Glutamatergic neuron (in vitro differentiated cells): ENCODE measurements at regions not wholly inside any gene's neighbourhood (a gene's known extent, or its start where the extent isn't known, plus 50 kb on each side); places are given as distances from the start of the nearest gene placed in this dataset.
"Not testable (repeated sequence)": the region's sequence is repeated elsewhere in the genome, so short reads cannot be mapped to it uniquely, and the experiment has no call there.

Experiments
- DNase-seq: peaks from one replicate; pipeline ENCODE4 v3.0.0; 2022
- H3K27ac Mint-ChIP-seq: one replicate; pipeline ENCODE4 v1.8.0; 2020; ENCODE audit warnings: mild to moderate bottlenecking, mixed read lengths, inconsistent platforms; ENCODE audit not compliant: unreplicated experiment
- H3K27me3 Mint-ChIP-seq: one replicate; pipeline ENCODE4 v1.8.0; 2020; ENCODE audit warnings: mild to moderate bottlenecking, moderate library complexity, mixed read lengths, inconsistent platforms; ENCODE audit not compliant: unreplicated experiment
- H3K36me3 Mint-ChIP-seq: one replicate; pipeline ENCODE4 v1.8.0; 2020; ENCODE audit warnings: mild to moderate bottlenecking, mixed read lengths, inconsistent platforms; ENCODE audit not compliant: unreplicated experiment
- H3K4me1 Mint-ChIP-seq: one replicate; pipeline ENCODE4 v1.8.0; 2020; ENCODE audit warnings: mild to moderate bottlenecking, low read depth, mixed read lengths, inconsistent platforms; ENCODE audit not compliant: unreplicated experiment
- H3K4me3 Mint-ChIP-seq: one replicate; pipeline ENCODE4 v1.8.0; 2020; ENCODE audit warnings: mild to moderate bottlenecking, mixed read lengths, inconsistent platforms; ENCODE audit not compliant: unreplicated experiment
- H3K9me3 Mint-ChIP-seq: one replicate; pipeline ENCODE4 v1.8.0; 2020; ENCODE audit warnings: mild to moderate bottlenecking, moderate library complexity, mixed read lengths, inconsistent platforms; ENCODE audit not compliant: unreplicated experiment
- TF ChIP-seq, protein P1 (sequence below): fragments of 200-600 bp; sonication (generic); IDR thresholded peaks from one replicate; pipeline ENCODE4 v1.5.0; 2021; ENCODE audit not compliant: partially characterized antibody, unreplicated experiment

DNA sequence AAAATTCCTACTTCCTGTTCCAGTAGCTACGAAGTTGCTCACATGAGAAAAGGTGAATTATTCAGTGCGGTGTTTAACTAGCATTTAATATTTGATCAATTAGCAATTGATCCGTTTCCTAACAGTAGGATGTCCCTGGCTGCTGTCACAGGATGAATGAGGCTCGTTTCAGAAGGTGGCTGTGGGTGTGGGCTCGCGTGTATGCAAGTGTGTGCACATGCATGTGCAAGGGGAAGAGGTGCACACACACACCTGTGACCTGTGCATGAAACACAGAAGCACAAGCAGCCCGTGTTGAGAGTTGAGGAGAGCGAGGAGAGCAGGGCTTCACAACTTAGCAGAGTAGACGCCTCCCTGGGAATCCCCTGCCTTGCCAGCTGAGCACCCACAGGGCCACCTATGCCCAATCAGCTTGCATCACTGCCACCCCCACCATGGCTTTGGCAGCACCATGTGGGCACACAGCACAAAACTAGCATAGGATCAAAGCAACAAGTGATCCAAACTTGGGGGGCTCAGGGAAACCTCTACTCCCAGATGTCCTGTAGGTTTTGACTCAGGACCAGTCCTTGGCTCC lies 107.2 kb downstream of the C5orf15 start:
- no peak overlapping the region for H3K27ac Mint-ChIP-seq
- peaks cover 16% of the 10 kb centered on the region for H3K36me3 Mint-ChIP-seq
- peaks cover 4% of the 10 kb centered on the region for H3K27me3 Mint-ChIP-seq
- no peak overlapping the region for H3K4me3 Mint-ChIP-seq
- TF ChIP-seq, protein P1, sequence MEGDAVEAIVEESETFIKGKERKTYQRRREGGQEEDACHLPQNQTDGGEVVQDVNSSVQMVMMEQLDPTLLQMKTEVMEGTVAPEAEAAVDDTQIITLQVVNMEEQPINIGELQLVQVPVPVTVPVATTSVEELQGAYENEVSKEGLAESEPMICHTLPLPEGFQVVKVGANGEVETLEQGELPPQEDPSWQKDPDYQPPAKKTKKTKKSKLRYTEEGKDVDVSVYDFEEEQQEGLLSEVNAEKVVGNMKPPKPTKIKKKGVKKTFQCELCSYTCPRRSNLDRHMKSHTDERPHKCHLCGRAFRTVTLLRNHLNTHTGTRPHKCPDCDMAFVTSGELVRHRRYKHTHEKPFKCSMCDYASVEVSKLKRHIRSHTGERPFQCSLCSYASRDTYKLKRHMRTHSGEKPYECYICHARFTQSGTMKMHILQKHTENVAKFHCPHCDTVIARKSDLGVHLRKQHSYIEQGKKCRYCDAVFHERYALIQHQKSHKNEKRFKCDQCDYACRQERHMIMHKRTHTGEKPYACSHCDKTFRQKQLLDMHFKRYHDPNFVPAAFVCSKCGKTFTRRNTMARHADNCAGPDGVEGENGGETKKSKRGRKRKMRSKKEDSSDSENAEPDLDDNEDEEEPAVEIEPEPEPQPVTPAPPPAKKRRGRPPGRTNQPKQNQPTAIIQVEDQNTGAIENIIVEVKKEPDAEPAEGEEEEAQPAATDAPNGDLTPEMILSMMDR, result no peak
- no peak for DNase-seq
- H3K4me1 Mint-ChIP-seq, result peaks cover 18% of the 10 kb centered on the region
- H3K9me3 Mint-ChIP-seq, result peaks cover 14% of the 10 kb centered on the region

DNA sequence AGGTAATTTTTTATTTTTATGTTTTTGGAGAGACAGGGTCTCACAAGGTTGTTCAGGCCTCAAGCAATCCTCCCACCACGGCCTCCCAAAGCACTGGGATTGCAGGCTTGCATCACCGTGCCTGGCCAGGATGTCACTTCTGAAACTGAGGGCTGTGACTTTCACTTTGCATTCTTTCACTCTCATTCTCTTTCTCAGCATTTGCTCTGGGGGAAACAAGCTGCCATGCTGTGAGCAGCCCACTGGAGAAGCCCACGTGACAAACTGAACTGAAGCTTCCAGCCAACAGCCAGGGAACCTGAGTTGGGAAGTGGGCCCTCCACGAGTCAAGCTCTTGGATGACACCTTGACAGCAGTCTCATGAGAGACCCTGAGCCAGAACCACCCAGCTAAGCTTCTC lies 109.4 kb downstream of the C5orf15 start:
- Mint-ChIP-seq H3K27me3 (no peaks in the 10 kb centered on the region), H3K4me1 (peaks cover 10% of the 10 kb centered on the region), H3K27ac (no peak overlapping the region), H3K36me3 (peaks cover 24% of the 10 kb centered on the region), H3K9me3 (peaks cover 24% of the 10 kb centered on the region), H3K4me3 (no peak overlapping the region)
- TF ChIP-seq, protein P1, result no peak
- no peak for DNase-seq

DNA sequence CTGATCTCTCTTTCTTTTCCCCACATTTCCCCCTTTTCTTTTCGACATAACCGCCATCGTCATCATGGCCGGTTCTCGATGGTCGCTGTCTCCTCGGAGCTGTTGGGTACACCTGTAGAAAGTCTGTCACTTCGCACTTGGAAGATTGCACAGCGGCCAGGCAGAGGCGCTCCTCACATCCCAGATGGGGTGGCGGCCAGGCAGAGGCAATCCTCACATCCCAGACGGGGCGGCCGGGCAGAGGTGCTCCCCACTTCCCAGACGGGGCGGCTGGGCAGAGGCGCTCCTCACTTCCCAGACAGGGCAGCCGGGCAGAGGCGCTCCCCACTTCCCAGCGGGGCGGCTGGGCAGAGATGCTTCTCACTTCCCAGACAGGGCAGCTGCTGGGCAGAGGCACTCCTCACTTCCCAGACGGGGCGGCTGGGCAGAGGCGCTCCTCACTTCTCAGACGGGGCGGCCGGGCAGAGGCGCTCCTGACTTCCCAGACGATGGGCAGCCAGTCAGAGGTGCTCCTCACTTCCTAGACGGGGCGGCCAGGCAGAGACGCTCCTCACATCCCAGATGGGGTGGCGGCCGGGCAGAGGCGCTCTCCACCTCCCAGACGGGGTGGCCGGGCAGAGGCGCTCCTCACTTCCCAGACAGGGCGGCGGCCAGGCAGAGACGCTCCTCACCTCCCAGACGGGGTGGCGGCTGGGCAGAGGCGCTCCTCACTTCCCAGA lies 110.7 kb downstream of the C5orf15 start:
- H3K36me3 Mint-ChIP-seq, result peaks cover 25% of the 10 kb centered on the region
- H3K27me3 Mint-ChIP-seq, H3K4me3 Mint-ChIP-seq, DNase-seq, H3K4me1 Mint-ChIP-seq: not testable (repeated sequence)
- H3K9me3 Mint-ChIP-seq, result peaks cover 25% of the 10 kb centered on the region
- peak overlapping the region; percentile 52 for H3K27ac Mint-ChIP-seq

DNA sequence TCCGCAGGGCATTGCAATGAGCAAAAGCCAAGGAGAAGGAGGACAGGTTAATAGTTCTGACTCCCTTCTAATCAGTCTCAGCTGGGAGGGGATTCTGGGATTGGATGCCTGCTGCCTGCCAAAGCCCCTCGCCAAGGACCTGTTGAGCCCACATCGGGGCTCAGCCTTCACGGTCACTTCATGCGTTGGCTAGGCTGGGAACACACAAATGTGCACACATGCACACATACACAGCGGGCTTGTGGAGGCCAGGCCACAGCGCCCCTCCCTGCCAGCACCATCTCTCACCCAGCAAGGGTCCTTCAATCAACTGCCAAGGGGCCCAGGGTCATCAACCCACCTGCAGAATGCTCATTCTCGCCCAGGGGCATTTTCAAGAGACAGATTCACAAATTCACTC lies 113.9 kb downstream of the C5orf15 start:
- Mint-ChIP-seq H3K27ac (peak overlapping the region; percentile 89), H3K4me1 (peaks cover 13% of the 10 kb centered on the region), H3K9me3 (peaks cover 21% of the 10 kb centered on the region), H3K36me3 (peaks cover 21% of the 10 kb centered on the region), H3K27me3 (no peaks in the 10 kb centered on the region), H3K4me3 (no peak overlapping the region)
- TF ChIP-seq, protein P1, result no peak
- DNase-seq, result no peak

DNA sequence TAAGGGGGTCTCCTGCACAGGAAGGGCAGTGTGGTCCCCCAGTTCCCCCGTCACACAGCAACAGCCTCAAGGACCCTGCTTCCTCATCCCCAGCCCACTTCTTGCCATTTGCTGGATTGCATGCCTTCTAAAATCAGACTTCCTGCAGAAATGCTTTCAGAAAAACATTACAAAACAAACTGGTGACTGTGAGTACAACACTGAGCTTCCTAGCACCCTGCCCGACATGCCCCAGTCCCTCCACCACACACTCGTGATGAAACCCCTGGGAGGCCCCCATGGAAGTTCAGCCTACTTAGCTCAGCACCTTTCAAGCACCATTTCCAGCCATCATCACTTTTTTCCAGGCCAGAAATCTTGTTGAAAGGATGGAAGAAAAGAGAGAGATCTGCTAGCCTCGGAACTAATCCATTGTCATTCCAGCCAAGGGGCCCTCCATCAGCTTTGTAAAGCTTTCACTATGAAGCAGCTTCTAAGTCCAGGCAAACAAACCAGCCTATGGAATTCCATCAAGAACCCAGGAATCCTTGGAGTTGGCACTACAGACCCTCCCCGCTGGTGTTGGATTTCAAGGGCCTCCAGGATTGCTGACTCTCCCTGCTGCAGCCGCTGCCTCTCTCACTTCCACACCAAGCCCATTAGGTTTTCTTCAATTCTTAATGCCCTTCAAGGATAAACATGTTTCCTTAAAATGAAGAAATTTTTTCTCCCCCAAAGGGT lies 114.6 kb downstream of the C5orf15 start:
- Mint-ChIP-seq H3K4me3 (no peak overlapping the region), H3K9me3 (peaks cover 20% of the 10 kb centered on the region), H3K36me3 (peaks cover 15% of the 10 kb centered on the region), H3K4me1 (peaks cover 17% of the 10 kb centered on the region), H3K27ac (no peak overlapping the region), H3K27me3 (no peaks in the 10 kb centered on the region)
- no peak for DNase-seq
- TF ChIP-seq, protein P1, result no peak
